Kidney (tissue), 13 donors: ENCODE measurements at regions not wholly inside any gene's neighbourhood (a gene's known extent, or its start where the extent isn't known, plus 50 kb on each side); places are given as distances from the start of the nearest gene placed in this dataset.

Source experiments
- DNase-seq, 5 donors: peaks; one replicate each; pipeline ENCODE4 v3.0.0-alpha.2; 2013 to 2020
- FAIRE-seq: peaks from 2 replicates; lab custom pipeline; 2012; peaks lifted over from hg19 to GRCh38; lab: Jason Lieb, UNC
- H3K27ac ChIP-seq, 2 donors: one replicate each; pipeline ENCODE4 v1.7.0; 2013; ENCODE audit warnings: low read depth in 2 of 2, low read length in 2 of 2, inconsistent platforms in 1 of 2
- H3K27me3 ChIP-seq: one replicate; pipeline ENCODE4 v1.7.1; 2013; ENCODE audit warnings: low read length, inconsistent platforms; ENCODE audit not compliant: control insufficient read depth, insufficient read depth
- H3K36me3 ChIP-seq, 3 donors: one replicate each; pipeline versions ENCODE4 v1.7.0 to v1.7.1; 2013; ENCODE audit warnings: low read length in 3 of 3, control low read depth in 1 of 3, inconsistent platforms in 1 of 3; ENCODE audit not compliant: insufficient read depth in 3 of 3, control insufficient read depth in 2 of 3
- H3K4me1 ChIP-seq, 3 donors: one replicate each; pipeline versions ENCODE4 v1.7.0 to v1.7.1; 2013; ENCODE audit warnings: low read length in 3 of 3, inconsistent platforms in 1 of 3, low read depth in 1 of 3; ENCODE audit not compliant: control insufficient read depth in 2 of 3, insufficient read depth in 2 of 3
- H3K4me3 ChIP-seq, 3 donors: one replicate each; pipeline versions ENCODE4 v1.7.0 to v1.8.1; 2013; ENCODE audit warnings: low read length in 3 of 3, control low read depth in 1 of 3, inconsistent platforms in 1 of 3
- H3K9ac ChIP-seq, 3 donors: one replicate each; pipeline versions ENCODE4 v1.7.0 to v1.7.1; 2013; ENCODE audit warnings: low read length in 3 of 3, control low read depth in 1 of 3, inconsistent platforms in 1 of 3
- H3K9me3 ChIP-seq, 3 donors: one replicate each; pipeline versions ENCODE4 v1.7.0 to v1.7.1; 2013; ENCODE audit warnings: low read length in 3 of 3, control low read depth in 1 of 3, inconsistent platforms in 1 of 3; ENCODE audit not compliant: control insufficient read depth in 2 of 3, insufficient read depth in 1 of 3
- CTCF ChIP-seq: IDR thresholded peaks from 3 replicates; pipeline ENCODE4 v1.5.1; 2012; ENCODE audit warnings: mild to moderate bottlenecking, moderate library complexity, borderline replicate concordance; ENCODE audit not compliant: insufficient read depth; ENCODE audit errors: extremely low read depth
- intact Hi-C: fragments of 100-400 bp; cut with DNase I; formaldehyde crosslinking; loops from one replicate; pipeline ENCODE4 v1.11.1; 2022
- donor health status: control.
- donor health status: control.
- donor health status: control.
- donor health status: control.
- donor health status: control.
- donor health status: DM: yes; HTN: yes; CAD: no.
- donor health status: Normal renal cell carcinoma (clear cell type).

GRCh38 chr5:72034770-72035169 is 72.5 kb upstream of the MAP1B start:
- TF ChIP-seq CTCF, result no peak
- Histone ChIP-seq H3K27ac (no peak overlapping the region), H3K9ac (no peak overlapping the region), H3K27me3 (no peaks in the 10 kb centered on the region), H3K36me3 (no peaks in the 10 kb centered on the region), H3K4me1 (no peaks in the 10 kb centered on the region), H3K9me3 (no peaks in the 10 kb centered on the region), H3K4me3 (no peak overlapping the region)
- FAIRE-seq, result no peak
- intact Hi-C loops, result no loop called here
- DNase-seq, result no peak

- intact Hi-C loops, result no loop called here
- DNase-seq (no peak), FAIRE-seq (no peak)
- Histone ChIP-seq H3K36me3 (no peaks in the 10 kb centered on the region), H3K27me3 (no peaks in the 10 kb centered on the region), H3K9me3 (no peaks in the 10 kb centered on the region), H3K9ac (no peak overlapping the region), H3K4me3 (no peak overlapping the region), H3K27ac (no peak overlapping the region), H3K4me1 (no peaks in the 10 kb centered on the region)
- TF ChIP-seq CTCF, result no peak
These were observed 71.4 kb upstream of the MAP1B start for GRCh38 chr5:72035831-72036230.

GRCh38 chr5:72036951-72037350 is 70.3 kb upstream of the MAP1B start:
- Histone ChIP-seq H3K36me3 (no peaks in the 10 kb centered on the region), H3K27ac (no peak overlapping the region), H3K4me3 (no peak overlapping the region), H3K9ac (no peak overlapping the region), H3K27me3 (no peaks in the 10 kb centered on the region), H3K9me3 (no peaks in the 10 kb centered on the region), H3K4me1 (no peaks in the 10 kb centered on the region)
- no peak for TF ChIP-seq CTCF
- intact Hi-C loops, result no loop called here
- no peak for DNase-seq
- no peak for FAIRE-seq

- intact Hi-C loops, result no loop called here
- H3K4me1 ChIP-seq, result no peaks in the 10 kb centered on the region
These were observed 66.8 kb upstream of the MAP1B start for GRCh38 chr5:72040513-72040912.

More at GRCh38 chr5:72040513-72040912, 66.8 kb upstream of the MAP1B start:
- Histone ChIP-seq H3K9ac (no peak overlapping the region), H3K27ac (no peak overlapping the region), H3K27me3 (no peaks in the 10 kb centered on the region), H3K4me3 (no peak overlapping the region), H3K36me3 (no peaks in the 10 kb centered on the region), H3K9me3 (no peaks in the 10 kb centered on the region)
- no peak for DNase-seq
- TF ChIP-seq CTCF, result no peak
- FAIRE-seq, result no peak
